ENCODE measurements at regions not wholly inside any gene's neighbourhood (a gene's known extent, or its start where the extent isn't known, plus 50 kb on each side); places are given as distances from the start of the nearest gene placed in this dataset.

DNA sequence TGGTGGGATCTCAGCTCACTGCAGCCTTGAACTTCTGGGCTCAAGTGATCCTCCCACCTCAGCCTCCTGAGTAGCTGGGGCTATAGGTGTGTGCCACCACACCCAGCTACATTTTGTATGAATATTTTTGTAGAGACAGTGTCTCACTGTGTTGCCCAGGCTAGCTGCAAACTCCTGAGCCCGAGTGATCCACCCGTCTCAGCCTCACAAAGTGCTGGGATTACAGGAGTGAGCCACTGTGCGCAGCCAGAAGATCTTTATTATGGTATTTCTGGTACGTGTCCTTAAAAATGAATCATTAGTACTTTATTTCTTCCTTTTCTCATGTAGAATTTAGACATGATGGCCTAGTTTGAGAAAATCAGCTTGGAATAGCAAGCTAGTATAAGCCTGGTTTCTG, 153.3 kb downstream of the BCHE start:
- Mint-ChIP-seq H3K9me3 (ENCODE audit: low read depth) (no peaks in the 10 kb centered on the region), H3K4me3 (ENCODE audit: low read depth) (no peak overlapping the region), H3K36me3 (ENCODE audit: insufficient read depth) (no peaks in the 10 kb centered on the region), H3K27ac (no peak overlapping the region), H3K27me3 (no peaks in the 10 kb centered on the region), H3K4me1 (ENCODE audit: low read depth) (no peaks in the 10 kb centered on the region)
- DNase-seq (ENCODE audit: low spot score, unreplicated experiment): no peak
- TF ChIP-seq, protein P1, sequence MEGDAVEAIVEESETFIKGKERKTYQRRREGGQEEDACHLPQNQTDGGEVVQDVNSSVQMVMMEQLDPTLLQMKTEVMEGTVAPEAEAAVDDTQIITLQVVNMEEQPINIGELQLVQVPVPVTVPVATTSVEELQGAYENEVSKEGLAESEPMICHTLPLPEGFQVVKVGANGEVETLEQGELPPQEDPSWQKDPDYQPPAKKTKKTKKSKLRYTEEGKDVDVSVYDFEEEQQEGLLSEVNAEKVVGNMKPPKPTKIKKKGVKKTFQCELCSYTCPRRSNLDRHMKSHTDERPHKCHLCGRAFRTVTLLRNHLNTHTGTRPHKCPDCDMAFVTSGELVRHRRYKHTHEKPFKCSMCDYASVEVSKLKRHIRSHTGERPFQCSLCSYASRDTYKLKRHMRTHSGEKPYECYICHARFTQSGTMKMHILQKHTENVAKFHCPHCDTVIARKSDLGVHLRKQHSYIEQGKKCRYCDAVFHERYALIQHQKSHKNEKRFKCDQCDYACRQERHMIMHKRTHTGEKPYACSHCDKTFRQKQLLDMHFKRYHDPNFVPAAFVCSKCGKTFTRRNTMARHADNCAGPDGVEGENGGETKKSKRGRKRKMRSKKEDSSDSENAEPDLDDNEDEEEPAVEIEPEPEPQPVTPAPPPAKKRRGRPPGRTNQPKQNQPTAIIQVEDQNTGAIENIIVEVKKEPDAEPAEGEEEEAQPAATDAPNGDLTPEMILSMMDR (IDR thresholded peaks at IDR 0.05; ENCODE audit: unreplicated experiment): no peak

DNA sequence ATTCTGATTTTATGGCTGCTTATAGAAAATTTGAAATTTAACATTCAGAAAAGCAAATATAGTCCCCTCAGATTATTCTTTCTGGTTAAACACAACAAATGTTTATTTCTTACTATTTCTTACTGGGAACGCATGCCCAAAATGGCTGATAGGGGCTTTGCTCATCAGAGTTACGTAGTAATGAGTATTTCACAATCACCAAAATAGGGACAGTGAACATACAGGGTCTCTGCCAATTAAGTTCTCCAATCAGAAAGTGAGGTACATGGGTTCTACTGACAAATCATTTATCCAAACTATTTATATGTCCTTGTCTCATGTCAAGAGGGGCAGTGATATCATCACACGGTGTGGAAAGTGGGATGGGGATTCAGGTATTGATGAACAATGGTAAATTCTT, 154.5 kb downstream of the BCHE start:
- Mint-ChIP-seq H3K36me3 (ENCODE audit: insufficient read depth) (no peaks in the 10 kb centered on the region), H3K27me3 (no peaks in the 10 kb centered on the region), H3K4me1 (ENCODE audit: low read depth) (no peaks in the 10 kb centered on the region), H3K4me3 (ENCODE audit: low read depth) (no peak overlapping the region), H3K9me3 (ENCODE audit: low read depth) (no peaks in the 10 kb centered on the region), H3K27ac (no peak overlapping the region)
- no peak for DNase-seq (ENCODE audit: low spot score, unreplicated experiment)
- TF ChIP-seq, protein P1 (IDR thresholded peaks at IDR 0.05; ENCODE audit: unreplicated experiment): no peak

DNA sequence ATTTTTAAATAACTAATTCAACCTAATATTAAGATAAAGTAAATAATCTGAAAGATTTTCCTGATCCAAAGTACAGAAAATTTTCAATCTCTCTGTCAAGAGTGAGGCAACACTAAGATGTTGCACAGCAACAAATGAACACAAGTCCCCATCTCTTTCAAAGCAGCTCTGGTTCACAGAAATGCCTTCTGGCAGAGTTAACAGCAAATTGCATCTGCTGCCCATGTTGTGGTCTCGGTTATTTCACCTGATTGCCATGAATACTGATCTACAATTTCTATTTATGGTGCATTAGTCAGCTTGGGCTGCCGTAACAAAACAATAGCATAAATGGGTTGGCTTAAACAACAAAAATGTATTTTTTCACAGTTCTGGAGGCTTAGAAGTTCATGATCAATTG, 167.3 kb downstream of the BCHE start:
- H3K9me3 Mint-ChIP-seq (ENCODE audit: low read depth): peaks cover 13% of the 10 kb centered on the region
- H3K36me3 Mint-ChIP-seq (ENCODE audit: insufficient read depth): peaks cover 5% of the 10 kb centered on the region
- no peak overlapping the region for H3K27ac Mint-ChIP-seq
- H3K4me1 Mint-ChIP-seq (ENCODE audit: low read depth): peaks cover 12% of the 10 kb centered on the region
- H3K4me3 Mint-ChIP-seq (ENCODE audit: low read depth): no peak overlapping the region
- TF ChIP-seq, protein P1 (IDR thresholded peaks at IDR 0.05; ENCODE audit: unreplicated experiment): no peak
- H3K27me3 Mint-ChIP-seq: no peaks in the 10 kb centered on the region
- DNase-seq (ENCODE audit: low spot score, unreplicated experiment): no peak

DNA sequence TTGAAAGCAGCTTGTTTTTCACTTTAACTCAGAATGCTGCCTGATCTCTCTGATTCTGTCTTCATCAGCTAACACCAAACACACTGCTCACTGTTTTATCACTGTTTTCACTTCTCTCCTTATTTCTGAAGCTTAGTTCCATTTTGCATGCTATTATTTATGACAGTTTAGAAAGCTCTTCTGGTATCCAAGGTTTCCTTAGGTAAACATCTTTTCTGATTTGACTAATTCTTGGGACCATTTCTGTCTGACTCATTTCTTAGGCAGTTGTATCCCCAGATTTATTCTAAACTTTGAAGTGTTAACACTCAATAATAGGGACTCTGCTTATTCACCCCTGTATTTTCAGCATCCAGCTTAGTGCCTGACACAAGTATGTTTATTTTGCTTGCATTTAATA, 167.7 kb downstream of the BCHE start:
- DNase-seq (ENCODE audit: low spot score, unreplicated experiment): no peak
- Mint-ChIP-seq H3K9me3 (ENCODE audit: low read depth) (peaks cover 9% of the 10 kb centered on the region), H3K4me3 (ENCODE audit: low read depth) (no peak overlapping the region), H3K4me1 (ENCODE audit: low read depth) (peaks cover 12% of the 10 kb centered on the region), H3K27me3 (no peaks in the 10 kb centered on the region), H3K36me3 (ENCODE audit: insufficient read depth) (peaks cover 1% of the 10 kb centered on the region), H3K27ac (no peak overlapping the region)
- TF ChIP-seq, protein P1 (IDR thresholded peaks at IDR 0.05; ENCODE audit: unreplicated experiment): no peak

DNA sequence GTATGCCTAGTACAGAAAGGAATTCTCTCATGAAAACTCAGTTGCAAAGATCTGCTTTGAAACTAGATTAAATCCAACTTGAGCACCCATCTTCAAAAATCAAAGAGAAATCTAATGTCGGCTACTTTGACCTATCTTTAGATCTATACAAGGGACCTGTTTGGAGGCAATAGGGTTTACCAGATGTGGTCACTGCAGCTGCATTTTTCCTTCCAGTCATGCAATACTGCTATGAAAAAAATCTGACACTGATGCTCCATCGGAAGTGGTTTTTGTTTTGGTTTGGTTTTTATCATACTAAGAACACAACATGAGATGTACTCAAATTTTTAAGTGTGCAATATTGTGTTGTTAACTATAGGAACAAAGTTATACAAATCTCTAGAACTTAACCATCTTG, 169.5 kb downstream of the BCHE start:
- no peak overlapping the region for H3K27ac Mint-ChIP-seq
- H3K27me3 Mint-ChIP-seq: no peaks in the 10 kb centered on the region
- TF ChIP-seq, protein P1 (IDR thresholded peaks at IDR 0.05; ENCODE audit: unreplicated experiment): no peak
- peaks cover 4% of the 10 kb centered on the region for H3K9me3 Mint-ChIP-seq (ENCODE audit: low read depth)
- DNase-seq (ENCODE audit: low spot score, unreplicated experiment): no peak
- H3K36me3 Mint-ChIP-seq (ENCODE audit: insufficient read depth): peaks cover 1% of the 10 kb centered on the region
- H3K4me1 Mint-ChIP-seq (ENCODE audit: low read depth): peaks cover 12% of the 10 kb centered on the region
- H3K4me3 Mint-ChIP-seq (ENCODE audit: low read depth): no peak overlapping the region
